Kidney (tissue), 13 donors: ENCODE measurements at regions not wholly inside any gene's neighbourhood (a gene's known extent, or its start where the extent isn't known, plus 50 kb on each side); places are given as distances from the start of the nearest gene placed in this dataset.
"Not testable (repeated sequence)": the region's sequence is repeated elsewhere in the genome, so short reads cannot be mapped to it uniquely, and the experiment has no call there.

Source experiments
- DNase-seq, 5 donors: peaks; one replicate each; pipeline ENCODE4 v3.0.0-alpha.2; 2013 to 2020
- FAIRE-seq: peaks from 2 replicates; lab custom pipeline; 2012; peaks lifted over from hg19 to GRCh38; lab: Jason Lieb, UNC
- H3K27ac ChIP-seq, 2 donors: one replicate each; pipeline ENCODE4 v1.7.0; 2013; ENCODE audit warnings: low read depth in 2 of 2, low read length in 2 of 2, inconsistent platforms in 1 of 2
- H3K27me3 ChIP-seq: one replicate; pipeline ENCODE4 v1.7.1; 2013; ENCODE audit warnings: low read length, inconsistent platforms; ENCODE audit not compliant: control insufficient read depth, insufficient read depth
- H3K36me3 ChIP-seq, 3 donors: one replicate each; pipeline versions ENCODE4 v1.7.0 to v1.7.1; 2013; ENCODE audit warnings: low read length in 3 of 3, control low read depth in 1 of 3, inconsistent platforms in 1 of 3; ENCODE audit not compliant: insufficient read depth in 3 of 3, control insufficient read depth in 2 of 3
- H3K4me1 ChIP-seq, 3 donors: one replicate each; pipeline versions ENCODE4 v1.7.0 to v1.7.1; 2013; ENCODE audit warnings: low read length in 3 of 3, inconsistent platforms in 1 of 3, low read depth in 1 of 3; ENCODE audit not compliant: control insufficient read depth in 2 of 3, insufficient read depth in 2 of 3
- H3K4me3 ChIP-seq, 3 donors: one replicate each; pipeline versions ENCODE4 v1.7.0 to v1.8.1; 2013; ENCODE audit warnings: low read length in 3 of 3, control low read depth in 1 of 3, inconsistent platforms in 1 of 3
- H3K9ac ChIP-seq, 3 donors: one replicate each; pipeline versions ENCODE4 v1.7.0 to v1.7.1; 2013; ENCODE audit warnings: low read length in 3 of 3, control low read depth in 1 of 3, inconsistent platforms in 1 of 3
- H3K9me3 ChIP-seq, 3 donors: one replicate each; pipeline versions ENCODE4 v1.7.0 to v1.7.1; 2013; ENCODE audit warnings: low read length in 3 of 3, control low read depth in 1 of 3, inconsistent platforms in 1 of 3; ENCODE audit not compliant: control insufficient read depth in 2 of 3, insufficient read depth in 1 of 3
- intact Hi-C: fragments of 100-400 bp; cut with DNase I; formaldehyde crosslinking; loops from one replicate; pipeline ENCODE4 v1.11.1; 2022
- TF ChIP-seq, protein P1 (sequence below): IDR thresholded peaks from 3 replicates; pipeline ENCODE4 v1.5.1; 2012; ENCODE audit warnings: mild to moderate bottlenecking, moderate library complexity, borderline replicate concordance; ENCODE audit not compliant: insufficient read depth; ENCODE audit errors: extremely low read depth
- donor health status: control.
- donor health status: control.
- donor health status: control.
- donor health status: control.
- donor health status: control.
- donor health status: DM: yes; HTN: yes; CAD: no.
- donor health status: Normal renal cell carcinoma (clear cell type).

DNA sequence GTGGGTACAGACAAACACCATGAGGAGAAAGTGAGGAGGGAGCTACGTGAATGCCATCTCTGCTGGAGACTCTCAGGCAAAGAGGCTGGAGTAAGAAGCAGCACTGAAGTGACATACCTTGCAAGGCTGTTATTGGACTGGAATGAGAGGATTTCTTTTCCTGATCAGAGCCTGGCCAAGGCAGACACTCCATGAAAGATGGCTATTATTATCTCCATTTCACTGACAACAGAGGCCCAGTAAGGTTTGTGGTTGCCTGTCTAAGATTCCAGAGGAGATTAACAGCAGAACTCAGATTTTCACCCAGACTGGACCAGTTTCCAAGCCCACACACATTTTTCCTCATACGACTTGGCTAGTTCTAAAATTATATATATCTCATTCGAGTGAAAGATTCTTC is 162.0 kb upstream of the EOLA2 start:
- H3K36me3 ChIP-seq: no peaks in the 10 kb centered on the region
- H3K9ac ChIP-seq: no peak overlapping the region
- DNase-seq (no peak), FAIRE-seq (no peak)
- no peak overlapping the region for H3K4me3 ChIP-seq
- H3K27me3 ChIP-seq: no peaks in the 10 kb centered on the region
- TF ChIP-seq, protein P1, sequence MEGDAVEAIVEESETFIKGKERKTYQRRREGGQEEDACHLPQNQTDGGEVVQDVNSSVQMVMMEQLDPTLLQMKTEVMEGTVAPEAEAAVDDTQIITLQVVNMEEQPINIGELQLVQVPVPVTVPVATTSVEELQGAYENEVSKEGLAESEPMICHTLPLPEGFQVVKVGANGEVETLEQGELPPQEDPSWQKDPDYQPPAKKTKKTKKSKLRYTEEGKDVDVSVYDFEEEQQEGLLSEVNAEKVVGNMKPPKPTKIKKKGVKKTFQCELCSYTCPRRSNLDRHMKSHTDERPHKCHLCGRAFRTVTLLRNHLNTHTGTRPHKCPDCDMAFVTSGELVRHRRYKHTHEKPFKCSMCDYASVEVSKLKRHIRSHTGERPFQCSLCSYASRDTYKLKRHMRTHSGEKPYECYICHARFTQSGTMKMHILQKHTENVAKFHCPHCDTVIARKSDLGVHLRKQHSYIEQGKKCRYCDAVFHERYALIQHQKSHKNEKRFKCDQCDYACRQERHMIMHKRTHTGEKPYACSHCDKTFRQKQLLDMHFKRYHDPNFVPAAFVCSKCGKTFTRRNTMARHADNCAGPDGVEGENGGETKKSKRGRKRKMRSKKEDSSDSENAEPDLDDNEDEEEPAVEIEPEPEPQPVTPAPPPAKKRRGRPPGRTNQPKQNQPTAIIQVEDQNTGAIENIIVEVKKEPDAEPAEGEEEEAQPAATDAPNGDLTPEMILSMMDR: no peak
- intact Hi-C loops: no loop called here
- no peak overlapping the region for H3K27ac ChIP-seq
- H3K9me3 ChIP-seq: no peaks in the 10 kb centered on the region
- no peaks in the 10 kb centered on the region for H3K4me1 ChIP-seq

DNA sequence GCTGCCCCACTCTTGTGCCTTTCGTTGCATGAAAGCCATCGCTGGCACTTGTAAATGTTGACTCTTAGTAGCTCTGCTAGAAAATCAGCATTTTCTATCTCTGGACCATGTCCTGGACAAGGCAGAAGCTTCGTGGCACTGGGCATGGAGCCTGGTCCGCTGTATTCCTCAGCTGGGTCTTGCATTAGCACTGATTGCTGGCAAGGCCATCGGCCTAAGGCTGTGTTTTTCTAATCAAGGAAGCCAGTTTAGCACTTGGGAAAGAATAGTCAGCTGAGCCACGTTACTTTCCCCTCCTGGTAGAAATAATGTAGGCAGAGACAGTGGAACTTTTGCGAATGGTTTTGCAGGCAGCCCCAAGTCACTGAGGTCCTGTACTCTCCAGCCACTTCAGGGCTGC is 180.2 kb upstream of the EOLA2 start:
- Histone ChIP-seq H3K9ac (no peak overlapping the region), H3K4me1 (no peaks in the 10 kb centered on the region), H3K27me3 (no peaks in the 10 kb centered on the region), H3K4me3 (no peak overlapping the region), H3K36me3 (no peaks in the 10 kb centered on the region), H3K9me3 (no peaks in the 10 kb centered on the region), H3K27ac (no peak overlapping the region)
- FAIRE-seq (no peak), DNase-seq (no peak)
- intact Hi-C loops: no loop called here
- TF ChIP-seq, protein P1: no peak

DNA sequence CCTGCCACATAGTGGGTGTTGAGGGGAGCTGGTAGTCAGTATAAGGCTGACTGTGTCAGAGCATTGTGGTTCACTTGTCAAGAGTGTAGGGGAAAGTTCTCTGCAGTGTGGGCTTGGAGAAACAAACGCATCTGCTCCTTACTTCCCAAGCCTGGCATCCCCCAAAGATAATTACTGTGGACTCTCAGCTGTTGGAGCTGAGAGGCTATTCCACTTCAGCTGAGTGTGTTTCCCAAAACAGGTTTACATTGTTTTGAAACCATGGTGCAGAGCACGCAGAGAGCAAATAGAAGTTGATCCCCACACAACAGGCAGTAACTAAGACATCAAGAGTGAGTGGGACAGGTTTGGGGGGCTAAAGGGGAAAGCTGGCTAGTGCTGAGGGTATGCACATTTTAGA is 181.0 kb upstream of the EOLA2 start:
- no peak overlapping the region for H3K4me3 ChIP-seq
- no peaks in the 10 kb centered on the region for H3K36me3 ChIP-seq
- H3K4me1 ChIP-seq: no peaks in the 10 kb centered on the region
- intact Hi-C loops: no loop called here
- no peak overlapping the region for H3K27ac ChIP-seq
- no peak overlapping the region for H3K9ac ChIP-seq
- DNase-seq: no peak
- H3K9me3 ChIP-seq: no peaks in the 10 kb centered on the region
- H3K27me3 ChIP-seq: no peaks in the 10 kb centered on the region
- FAIRE-seq: no peak
- TF ChIP-seq, protein P1: no peak

DNA sequence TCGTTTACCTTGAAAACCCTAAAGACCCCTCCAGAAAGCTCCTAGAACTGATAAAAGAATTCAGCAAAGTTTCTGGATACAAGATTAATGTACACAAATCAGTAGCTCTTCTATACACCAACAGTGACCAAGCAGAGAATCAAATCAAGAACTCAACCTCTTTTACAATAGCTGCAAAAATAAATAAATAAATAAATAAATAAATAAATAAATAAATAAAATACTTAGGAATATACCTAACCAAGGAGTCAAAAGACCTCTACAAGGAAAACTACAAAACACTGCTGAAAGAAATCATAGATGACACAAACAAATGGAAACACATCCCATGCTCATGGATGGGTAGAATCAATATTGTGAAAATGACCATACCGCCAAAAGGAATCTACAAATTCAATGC is 186.8 kb upstream of the EOLA2 start:
- H3K9me3 ChIP-seq, H3K27ac ChIP-seq, DNase-seq, H3K27me3 ChIP-seq, intact Hi-C loops, H3K4me3 ChIP-seq, H3K36me3 ChIP-seq, FAIRE-seq, H3K9ac ChIP-seq, H3K4me1 ChIP-seq: not testable (repeated sequence)
